Left forelimb (tissue), 1 donor: ENCODE measurements at regions not wholly inside any gene's neighbourhood (a gene's known extent, or its start where the extent isn't known, plus 50 kb on each side); places are given as distances from the start of the nearest gene placed in this dataset.

ENCODE experiments used
- DNase-seq: peaks from one replicate; pipeline ENCODE4 v3.0.0-alpha.2; 2018; ENCODE audit warnings: low spot score

GRCh38 chr2:217440000-217440399, 562.8 kb downstream of the TNS1 start:
- no peak for DNase-seq

GRCh38 chr2:217438821-217439220, 564.0 kb downstream of the TNS1 start:
- no peak for DNase-seq

- DNase-seq: no peak
These were observed 564.7 kb downstream of the TNS1 start for GRCh38 chr2:217438136-217438535.

- no peak for DNase-seq
These were observed 565.4 kb downstream of the TNS1 start for GRCh38 chr2:217437290-217437870.

GRCh38 chr2:217436386-217436785, 566.4 kb downstream of the TNS1 start:
- no peak for DNase-seq

GRCh38 chr2:217434180-217434975, 568.4 kb downstream of the TNS1 start:
- DNase-seq: peak; percentile 89

- no peak for DNase-seq
These were observed 569.3 kb downstream of the TNS1 start for GRCh38 chr2:217433522-217433921.

GRCh38 chr2:217431577-217432269, 571.1 kb downstream of the TNS1 start:
- no peak for DNase-seq

- DNase-seq: no peak
These were observed 571.2 kb upstream of the TNP1 start for GRCh38 chr2:217430916-217431576.

GRCh38 chr2:217429981-217430500, 570.2 kb upstream of the TNP1 start:
- no peak for DNase-seq

- DNase-seq: no peak
These were observed 562.0 kb upstream of the TNP1 start for GRCh38 chr2:217421834-217422233.

- no peak for DNase-seq
These were observed 561.0 kb upstream of the TNP1 start for GRCh38 chr2:217420854-217421253.

- no peak for DNase-seq
These were observed 559.3 kb upstream of the TNP1 start for GRCh38 chr2:217419055-217419671.

- no peak for DNase-seq
These were observed 558.7 kb upstream of the TNP1 start for GRCh38 chr2:217418544-217418943.

- no peak for DNase-seq
These were observed 558.2 kb upstream of the TNP1 start for GRCh38 chr2:217418090-217418489.

- no peak for DNase-seq
These were observed 557.7 kb upstream of the TNP1 start for GRCh38 chr2:217417536-217417935.

GRCh38 chr2:217415316-217415715, 555.5 kb upstream of the TNP1 start:
- no peak for DNase-seq

GRCh38 chr2:217414429-217414828, 554.6 kb upstream of the TNP1 start:
- DNase-seq: no peak

GRCh38 chr2:217413193-217413592, 553.3 kb upstream of the TNP1 start:
- no peak for DNase-seq

GRCh38 chr2:217412721-217413120, 552.9 kb upstream of the TNP1 start:
- no peak for DNase-seq

GRCh38 chr2:217412277-217412676, 552.4 kb upstream of the TNP1 start:
- no peak for DNase-seq

GRCh38 chr2:217410681-217410960, 550.8 kb upstream of the TNP1 start:
- no peak for DNase-seq
